WTC11 (cell line): ENCODE measurements at regions not wholly inside any gene's neighbourhood (a gene's known extent, or its start where the extent isn't known, plus 50 kb on each side); places are given as distances from the start of the nearest gene placed in this dataset.

Source experiments
- CREB1 ChIP-seq: sonication (generic); formaldehyde crosslinking; IDR thresholded peaks from 2 replicates; pipeline ENCODE4 v1.8.0; 2023; ENCODE audit warnings: mild to moderate bottlenecking, missing genetic modification reagents
- NR1H2 ChIP-seq: sonication (generic); formaldehyde crosslinking; IDR thresholded peaks from 2 replicates; pipeline ENCODE4 v1.9.0; 2021; ENCODE audit warnings: mild to moderate bottlenecking, moderate library complexity, missing genetic modification reagents
- TF ChIP-seq, protein P1 (sequence below): fragments of 200-600 bp; IDR thresholded peaks from 2 replicates; pipeline ENCODE4 v1.8.0; 2022; ENCODE audit warnings: antibody characterized with exemption

DNA sequence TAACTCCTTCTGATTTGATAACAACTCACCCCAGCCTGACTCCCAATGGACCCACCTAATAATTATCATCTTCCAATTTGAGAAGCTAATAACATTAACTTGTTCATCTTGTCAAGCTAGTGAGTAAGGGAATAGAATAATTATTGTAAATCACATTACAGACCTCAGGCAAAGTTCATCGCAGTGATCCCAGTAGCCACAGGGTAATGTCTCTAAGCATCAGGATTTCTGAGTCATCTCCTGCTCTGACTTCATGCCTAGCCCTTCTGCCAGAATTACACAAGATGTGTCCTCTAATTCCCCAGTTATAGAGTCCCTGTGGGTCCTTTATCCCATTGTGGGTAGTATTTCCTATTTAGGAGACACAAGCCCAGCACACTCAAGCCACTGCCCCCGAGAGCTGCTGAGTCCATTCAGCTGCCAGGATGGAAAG is 365.7 kb downstream of the DEPDC1B start:
- TF ChIP-seq, protein P1, sequence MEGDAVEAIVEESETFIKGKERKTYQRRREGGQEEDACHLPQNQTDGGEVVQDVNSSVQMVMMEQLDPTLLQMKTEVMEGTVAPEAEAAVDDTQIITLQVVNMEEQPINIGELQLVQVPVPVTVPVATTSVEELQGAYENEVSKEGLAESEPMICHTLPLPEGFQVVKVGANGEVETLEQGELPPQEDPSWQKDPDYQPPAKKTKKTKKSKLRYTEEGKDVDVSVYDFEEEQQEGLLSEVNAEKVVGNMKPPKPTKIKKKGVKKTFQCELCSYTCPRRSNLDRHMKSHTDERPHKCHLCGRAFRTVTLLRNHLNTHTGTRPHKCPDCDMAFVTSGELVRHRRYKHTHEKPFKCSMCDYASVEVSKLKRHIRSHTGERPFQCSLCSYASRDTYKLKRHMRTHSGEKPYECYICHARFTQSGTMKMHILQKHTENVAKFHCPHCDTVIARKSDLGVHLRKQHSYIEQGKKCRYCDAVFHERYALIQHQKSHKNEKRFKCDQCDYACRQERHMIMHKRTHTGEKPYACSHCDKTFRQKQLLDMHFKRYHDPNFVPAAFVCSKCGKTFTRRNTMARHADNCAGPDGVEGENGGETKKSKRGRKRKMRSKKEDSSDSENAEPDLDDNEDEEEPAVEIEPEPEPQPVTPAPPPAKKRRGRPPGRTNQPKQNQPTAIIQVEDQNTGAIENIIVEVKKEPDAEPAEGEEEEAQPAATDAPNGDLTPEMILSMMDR, result no peak
- no peak for TF ChIP-seq NR1H2 (CRISPR knock-in tag)
- no peak for TF ChIP-seq CREB1
